ENCODE measurements at regions not wholly inside any gene's neighbourhood (a gene's known extent, or its start where the extent isn't known, plus 50 kb on each side); places are given as distances from the start of the nearest gene placed in this dataset.
"Not testable (repeated sequence)": the region's sequence is repeated elsewhere in the genome, so short reads cannot be mapped to it uniquely, and the experiment has no call there.

DNA sequence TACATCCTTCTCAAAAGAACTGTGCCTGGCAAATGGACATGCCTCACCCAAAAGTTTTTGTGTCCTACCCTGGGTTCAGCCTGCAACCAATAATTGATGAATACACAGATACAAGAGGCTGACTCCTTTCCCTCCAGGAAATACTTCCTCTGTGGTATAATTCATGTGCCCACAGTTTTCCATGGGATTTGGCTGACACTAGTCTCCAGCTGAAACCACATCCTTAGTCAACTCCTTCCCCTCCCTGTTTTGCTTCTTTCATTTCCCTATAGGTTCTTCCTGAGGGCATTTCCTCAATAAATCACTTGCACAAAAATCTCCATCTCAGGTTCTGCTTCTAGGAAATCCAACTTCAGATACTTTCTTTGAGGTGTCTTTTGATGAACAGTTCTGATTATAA lies 436.6 kb upstream of the C1orf87 start:
- no peak for ATAC-seq
- H3K4me3 ChIP-seq (ENCODE audit: low read length), result no peak overlapping the region
- no peak for DNase-seq
- no peak overlapping the region for H3K27ac ChIP-seq (ENCODE audit: low read length)
- H3K9me3 ChIP-seq (ENCODE audit: control insufficient read depth, low read length), result no peaks in the 10 kb centered on the region
- no peaks in the 10 kb centered on the region for H3K27me3 ChIP-seq (ENCODE audit: control insufficient read depth, insufficient read depth)
- no peaks in the 10 kb centered on the region for H3K4me1 ChIP-seq (ENCODE audit: control insufficient read depth, insufficient read depth, low read length)
- intact Hi-C loops (cut with DNase I), result no loop called here

DNA sequence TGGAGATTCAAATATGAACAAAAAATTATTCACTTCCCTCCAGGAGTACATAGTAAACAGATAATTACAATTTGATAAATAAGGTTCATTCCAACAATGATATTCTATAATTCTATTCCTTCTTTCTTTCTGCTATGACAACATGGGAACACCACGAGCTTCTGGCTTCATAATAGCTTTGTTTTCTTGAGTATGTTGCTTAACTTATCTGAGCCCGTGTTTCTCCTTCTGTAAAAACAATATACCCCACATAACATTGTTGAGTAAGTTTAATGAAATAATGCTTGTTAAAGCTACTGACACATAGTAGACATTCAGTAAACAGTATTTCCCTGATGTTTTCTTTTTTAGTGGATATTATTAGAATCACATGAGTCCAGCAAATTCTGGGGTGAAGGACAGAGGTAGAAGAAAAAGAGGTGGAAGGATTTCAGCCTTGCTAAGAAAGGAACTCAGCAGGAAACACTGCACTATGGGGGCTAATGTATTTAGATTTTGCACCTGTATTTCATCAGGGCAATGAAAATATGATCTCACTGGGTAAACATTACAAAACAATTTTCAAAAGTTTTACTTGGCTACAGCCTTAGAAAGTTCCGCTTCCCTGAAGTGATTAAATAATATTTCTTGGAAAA lies 430.8 kb upstream of the C1orf87 start:
- Histone ChIP-seq H3K27me3 (ENCODE audit: control insufficient read depth, insufficient read depth) (no peaks in the 10 kb centered on the region), H3K27ac (ENCODE audit: low read length) (no peak overlapping the region), H3K9me3 (ENCODE audit: control insufficient read depth, low read length) (no peaks in the 10 kb centered on the region), H3K4me1 (ENCODE audit: control insufficient read depth, insufficient read depth, low read length) (no peaks in the 10 kb centered on the region), H3K4me3 (ENCODE audit: low read length) (no peak overlapping the region)
- DNase-seq (no peak), ATAC-seq (no peak)
- WGBS, result 44% methylated on average over 3 of the region's 3 CpGs
- intact Hi-C loops (cut with DNase I), result no loop called here

DNA sequence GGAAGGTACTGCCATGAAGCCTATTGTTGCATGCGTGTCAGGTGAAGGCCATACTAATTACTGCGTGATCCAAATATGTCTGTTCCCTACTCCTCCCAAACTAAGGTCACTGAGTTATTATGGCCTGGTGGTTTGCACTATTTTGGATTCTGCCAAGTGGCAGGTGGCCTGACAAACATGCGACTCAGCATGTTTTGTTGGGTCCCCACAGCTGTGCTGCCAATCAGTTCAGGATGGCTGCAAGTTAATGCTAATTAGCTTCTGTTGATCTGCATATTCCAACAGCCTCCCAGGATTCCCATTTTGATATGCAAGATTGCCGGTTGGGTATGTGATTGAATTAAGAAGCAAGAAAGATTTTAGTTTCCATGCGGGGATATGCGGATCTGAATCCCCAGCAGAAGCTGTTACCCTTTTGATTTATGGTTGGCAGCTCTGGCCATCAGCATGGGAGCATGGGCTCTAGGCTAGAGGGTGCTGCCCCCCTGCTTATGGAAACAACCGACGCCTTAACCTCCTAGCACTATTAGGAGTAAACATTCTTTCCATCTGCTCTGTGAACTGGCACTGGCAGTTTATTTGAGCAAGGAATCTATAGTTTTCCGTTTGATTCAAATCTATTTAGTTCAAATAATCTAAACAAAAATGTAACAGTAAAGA lies 429.8 kb upstream of the C1orf87 start:
- intact Hi-C loops (cut with DNase I), result no loop called here
- WGBS, result 89% methylated on average over 9 of the region's 9 CpGs
- no peak overlapping the region for H3K4me3 ChIP-seq (ENCODE audit: low read length)

DNA sequence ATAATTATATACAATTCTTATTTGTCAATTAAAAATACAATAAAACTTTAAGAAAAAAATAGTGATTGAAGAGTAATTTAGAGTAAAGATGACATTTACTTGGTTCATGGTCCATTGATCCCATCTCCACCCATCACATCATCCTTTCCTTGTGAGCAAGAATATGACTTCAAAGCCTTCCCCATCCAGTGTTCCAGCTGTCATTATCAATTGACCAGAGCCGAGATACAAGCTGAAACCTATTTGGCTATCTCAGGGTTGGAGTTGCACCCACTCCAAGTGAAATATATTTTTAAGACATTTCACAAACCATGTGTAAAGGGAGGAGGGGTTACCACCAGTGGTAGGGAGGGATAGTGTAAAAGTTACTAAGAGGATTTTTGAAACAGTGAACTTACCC lies 428.9 kb upstream of the C1orf87 start:
- ATAC-seq, result no peak
- intact Hi-C loops (cut with DNase I), result no loop called here
- H3K27ac ChIP-seq (ENCODE audit: low read length), result no peak overlapping the region
- no peak overlapping the region for H3K4me3 ChIP-seq (ENCODE audit: low read length)
- H3K9me3 ChIP-seq (ENCODE audit: control insufficient read depth, low read length), result no peaks in the 10 kb centered on the region
- WGBS, result 76% methylated on average over 1 of the region's 1 CpG
- no peak for DNase-seq
- no peaks in the 10 kb centered on the region for H3K27me3 ChIP-seq (ENCODE audit: control insufficient read depth, insufficient read depth)
- H3K4me1 ChIP-seq (ENCODE audit: control insufficient read depth, insufficient read depth, low read length), result no peaks in the 10 kb centered on the region

More for the DNA sequence above, 429.8 kb upstream of the C1orf87 start:
- Histone ChIP-seq H3K9me3 (ENCODE audit: control insufficient read depth, low read length) (no peaks in the 10 kb centered on the region), H3K4me1 (ENCODE audit: control insufficient read depth, insufficient read depth, low read length) (no peaks in the 10 kb centered on the region), H3K27ac (ENCODE audit: low read length) (no peak overlapping the region), H3K27me3 (ENCODE audit: control insufficient read depth, insufficient read depth) (no peaks in the 10 kb centered on the region)
- ATAC-seq, result no peak
- DNase-seq, result no peak

DNA sequence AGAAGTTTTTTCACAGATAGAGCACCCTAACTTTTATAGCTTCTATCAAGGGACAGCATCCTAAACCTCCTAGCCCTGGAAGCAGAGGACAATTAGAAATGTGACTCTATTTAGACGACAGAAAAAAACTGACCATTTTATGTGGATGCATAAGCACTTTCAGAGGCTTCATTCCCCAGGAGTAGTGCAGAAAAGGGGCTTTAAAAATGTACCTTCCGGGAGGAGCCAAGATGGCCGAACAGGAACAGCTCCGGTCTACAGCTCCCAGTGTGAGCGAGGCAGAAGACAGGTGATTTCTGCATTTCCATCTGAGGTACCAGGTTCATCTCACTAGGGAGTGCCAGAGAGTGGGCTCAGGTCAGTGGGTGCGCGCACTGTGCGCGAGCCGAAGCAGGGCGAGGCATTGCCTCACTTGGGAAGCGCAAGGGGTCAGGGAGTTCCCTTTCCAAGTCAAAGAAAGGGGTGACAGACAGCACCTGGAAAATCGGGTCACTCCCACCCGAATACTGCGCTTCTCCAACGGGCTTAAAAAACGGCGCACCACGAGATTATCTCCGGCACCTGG lies 416.4 kb upstream of the C1orf87 start:
- H3K4me1 ChIP-seq (ENCODE audit: control insufficient read depth, insufficient read depth, low read length); ATAC-seq; H3K27me3 ChIP-seq (ENCODE audit: control insufficient read depth, insufficient read depth); H3K27ac ChIP-seq (ENCODE audit: low read length); DNase-seq; H3K4me3 ChIP-seq (ENCODE audit: low read length); H3K9me3 ChIP-seq (ENCODE audit: control insufficient read depth, low read length); intact Hi-C loops (cut with DNase I): not testable (repeated sequence)
- 88% methylated on average over 20 of the region's 20 CpGs for WGBS

DNA sequence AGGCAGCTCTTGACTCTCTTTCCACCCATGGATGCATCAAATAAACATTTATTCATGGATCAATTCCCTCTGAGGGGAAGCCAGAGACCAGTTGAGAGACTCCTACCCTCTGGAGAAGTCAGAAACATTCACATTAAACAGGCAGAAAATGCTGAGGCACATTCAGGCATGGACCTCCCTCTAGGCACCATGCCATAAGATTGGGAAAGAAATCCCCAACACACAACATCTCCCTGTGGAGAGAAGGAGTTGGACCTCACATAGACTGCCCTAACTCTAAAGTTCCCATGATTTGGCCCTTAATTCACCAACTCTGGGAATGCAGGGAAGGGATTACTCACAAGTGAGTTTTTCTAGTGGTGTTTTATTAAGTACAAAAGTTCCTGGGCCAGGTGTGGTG lies 415.3 kb upstream of the C1orf87 start:
- Histone ChIP-seq H3K27ac (ENCODE audit: low read length) (no peak overlapping the region), H3K27me3 (ENCODE audit: control insufficient read depth, insufficient read depth) (no peaks in the 10 kb centered on the region), H3K9me3 (ENCODE audit: control insufficient read depth, low read length) (no peaks in the 10 kb centered on the region), H3K4me1 (ENCODE audit: control insufficient read depth, insufficient read depth, low read length) (no peaks in the 10 kb centered on the region), H3K4me3 (ENCODE audit: low read length) (no peak overlapping the region)
- ATAC-seq (peak in 1 of 2 donors; percentile 29), DNase-seq (no peak)
- intact Hi-C loops (cut with DNase I), result no loop called here

DNA sequence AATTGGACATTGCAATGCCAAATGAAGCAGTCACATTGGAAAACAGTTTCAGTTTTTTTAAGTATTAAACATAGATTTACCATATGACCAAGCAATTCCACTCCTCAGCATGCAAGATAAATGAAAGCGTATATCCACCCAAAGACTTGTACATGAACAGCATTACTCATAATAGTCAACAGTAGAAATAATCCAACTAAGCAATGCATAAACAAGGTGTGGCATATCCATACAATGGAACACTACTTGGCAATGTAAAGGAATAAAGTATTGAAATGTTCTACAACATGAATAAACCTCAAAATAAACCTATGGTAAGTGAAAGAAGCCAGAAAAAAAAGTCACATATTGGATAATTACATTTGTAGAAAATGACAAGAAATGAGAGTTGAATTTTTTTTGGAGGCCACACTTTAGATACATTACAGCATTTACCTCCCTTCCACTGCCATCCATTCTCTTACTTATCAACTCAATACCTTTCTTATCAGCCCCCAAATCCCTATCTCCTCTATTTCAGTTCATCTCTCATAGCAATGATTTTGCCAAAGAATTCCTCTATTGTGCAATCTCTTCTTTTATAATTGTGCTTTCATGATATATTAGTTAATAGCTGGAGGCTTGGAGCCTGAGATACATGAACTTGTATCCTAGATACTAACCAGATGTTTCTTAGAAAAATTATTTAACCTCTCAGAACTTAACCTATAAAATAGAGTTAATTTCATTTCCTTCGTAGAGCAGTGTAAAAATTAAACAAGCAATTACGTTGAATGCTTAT lies 414.2 kb upstream of the C1orf87 start:
- H3K4me3 ChIP-seq (ENCODE audit: low read length), result no peak overlapping the region
- intact Hi-C loops (cut with DNase I), result no loop called here
- DNase-seq, result no peak
- WGBS, result 73% methylated on average over 3 of the region's 3 CpGs
- no peaks in the 10 kb centered on the region for H3K27me3 ChIP-seq (ENCODE audit: control insufficient read depth, insufficient read depth)
- H3K9me3 ChIP-seq (ENCODE audit: control insufficient read depth, low read length), result no peaks in the 10 kb centered on the region
- no peak for ATAC-seq
- H3K27ac ChIP-seq (ENCODE audit: low read length), result no peak overlapping the region
- H3K4me1 ChIP-seq (ENCODE audit: control insufficient read depth, insufficient read depth, low read length), result no peaks in the 10 kb centered on the region

DNA sequence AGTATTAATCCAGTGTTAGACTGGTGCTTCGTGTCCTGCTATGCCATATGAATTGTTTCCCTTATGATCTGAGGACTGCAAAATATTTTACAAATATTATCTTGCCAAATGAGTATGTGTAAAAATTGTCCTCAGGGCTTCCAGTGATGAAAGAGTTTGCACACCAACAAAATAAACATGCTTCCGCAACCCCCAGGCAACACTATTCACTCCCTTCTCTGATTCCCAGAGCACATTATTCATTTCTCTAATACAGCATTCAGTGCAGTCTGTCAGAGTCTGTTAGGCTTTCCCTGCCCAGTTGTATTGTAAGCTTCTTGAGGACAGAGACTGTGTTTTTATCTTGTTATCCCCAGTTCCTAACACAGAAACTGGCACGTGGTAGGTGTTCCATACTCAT lies 409.9 kb upstream of the C1orf87 start:
- Histone ChIP-seq H3K27me3 (ENCODE audit: control insufficient read depth, insufficient read depth) (no peaks in the 10 kb centered on the region), H3K4me3 (ENCODE audit: low read length) (no peak overlapping the region), H3K9me3 (ENCODE audit: control insufficient read depth, low read length) (no peaks in the 10 kb centered on the region), H3K27ac (ENCODE audit: low read length) (no peak overlapping the region), H3K4me1 (ENCODE audit: control insufficient read depth, insufficient read depth, low read length) (no peaks in the 10 kb centered on the region)
- WGBS, result 67% methylated on average over 3 of the region's 3 CpGs
- DNase-seq (no peak), ATAC-seq (no peak)
- intact Hi-C loops (cut with DNase I), result no loop called here

DNA sequence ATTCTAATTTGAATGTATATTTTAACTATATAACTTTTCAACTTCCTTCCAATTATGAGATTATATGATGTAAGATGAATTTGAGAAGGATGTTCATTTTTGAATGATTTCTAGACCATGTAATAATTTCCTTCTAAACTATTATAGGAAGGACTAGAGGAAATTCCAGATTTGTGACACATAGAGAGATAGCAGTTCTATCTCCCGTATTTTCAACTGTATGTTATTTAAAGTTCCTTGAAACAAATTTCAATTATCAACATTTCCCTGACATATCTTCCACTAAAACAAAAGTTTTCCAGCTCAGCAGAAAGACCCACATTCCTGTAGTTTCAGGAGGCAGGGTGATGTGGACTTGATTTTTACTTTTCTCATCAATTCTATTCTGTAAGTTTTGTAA lies 396.7 kb upstream of the C1orf87 start:
- WGBS, result 25% methylated on average over 1 of the region's 1 CpG
- no peaks in the 10 kb centered on the region for H3K9me3 ChIP-seq (ENCODE audit: control insufficient read depth, low read length)
- DNase-seq (no peak), ATAC-seq (no peak)
- H3K4me1 ChIP-seq (ENCODE audit: control insufficient read depth, insufficient read depth, low read length), result no peaks in the 10 kb centered on the region
- intact Hi-C loops (cut with DNase I), result no loop called here
- no peak overlapping the region for H3K4me3 ChIP-seq (ENCODE audit: low read length)
- no peaks in the 10 kb centered on the region for H3K27me3 ChIP-seq (ENCODE audit: control insufficient read depth, insufficient read depth)
- no peak overlapping the region for H3K27ac ChIP-seq (ENCODE audit: low read length)

DNA sequence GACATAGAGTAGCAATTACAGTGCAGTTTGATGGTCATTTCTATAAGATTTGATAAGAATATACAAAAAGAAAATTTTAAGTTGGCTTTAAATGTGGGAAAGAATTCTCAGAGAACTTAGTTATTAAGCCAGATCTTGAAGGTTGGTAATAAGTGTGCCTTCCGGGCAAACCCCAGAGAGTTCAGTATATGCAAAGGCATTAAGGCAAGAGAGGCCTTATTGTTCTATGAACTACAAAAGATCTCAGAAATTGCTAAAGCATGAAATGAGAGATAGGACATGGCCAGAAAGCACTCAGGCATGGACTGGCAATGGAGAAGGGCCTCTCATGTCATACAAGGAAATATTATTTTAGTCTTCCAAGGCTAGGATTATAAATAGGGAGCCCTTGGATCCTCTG lies 390.2 kb upstream of the C1orf87 start:
- Histone ChIP-seq H3K4me3 (ENCODE audit: low read length) (no peak overlapping the region), H3K27ac (ENCODE audit: low read length) (no peak overlapping the region), H3K4me1 (ENCODE audit: control insufficient read depth, insufficient read depth, low read length) (no peaks in the 10 kb centered on the region), H3K9me3 (ENCODE audit: control insufficient read depth, low read length) (no peaks in the 10 kb centered on the region), H3K27me3 (ENCODE audit: control insufficient read depth, insufficient read depth) (no peaks in the 10 kb centered on the region)
- intact Hi-C loops (cut with DNase I), result no loop called here
- DNase-seq, result no peak
- no peak for ATAC-seq
- 89% methylated on average over 1 of the region's 1 CpG for WGBS

DNA sequence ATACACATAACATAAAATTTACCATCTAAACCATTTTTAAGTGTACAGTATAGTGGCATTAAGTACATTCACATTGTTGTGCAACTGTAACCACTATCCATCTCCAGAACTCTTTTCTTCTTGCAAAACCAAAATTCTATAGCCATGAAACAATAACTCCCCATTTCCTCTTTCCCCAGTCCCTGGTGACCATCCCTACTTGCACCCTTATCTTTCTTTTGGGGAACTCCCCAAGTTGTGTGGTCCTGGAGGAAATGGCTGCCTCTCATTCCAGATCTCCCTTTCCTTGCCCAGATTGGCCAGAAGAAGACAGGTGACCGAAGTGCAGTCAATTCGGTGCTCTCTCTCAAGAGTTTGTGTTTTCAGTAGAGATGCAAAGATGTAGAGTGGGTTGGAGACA lies 389.6 kb upstream of the C1orf87 start:
- ATAC-seq (no peak), DNase-seq (no peak)
- no peaks in the 10 kb centered on the region for H3K4me1 ChIP-seq (ENCODE audit: control insufficient read depth, insufficient read depth, low read length)
- H3K4me3 ChIP-seq (ENCODE audit: low read length), result no peak overlapping the region
- no peak overlapping the region for H3K27ac ChIP-seq (ENCODE audit: low read length)
- intact Hi-C loops (cut with DNase I), result no loop called here
- H3K9me3 ChIP-seq (ENCODE audit: control insufficient read depth, low read length), result no peaks in the 10 kb centered on the region
- H3K27me3 ChIP-seq (ENCODE audit: control insufficient read depth, insufficient read depth), result no peaks in the 10 kb centered on the region
- WGBS, result 88% methylated on average over 2 of the region's 2 CpGs
